DMS 273 treated with DMSO at 0.1 percent for 48 hours (cell line): ENCODE measurements at regions not wholly inside any gene's neighbourhood (a gene's known extent, or its start where the extent isn't known, plus 50 kb on each side); places are given as distances from the start of the nearest gene placed in this dataset.
"Not testable (repeated sequence)": the region's sequence is repeated elsewhere in the genome, so short reads cannot be mapped to it uniquely, and the experiment has no call there.

Experiments
- DNase-seq: peaks from one replicate; lab custom pipeline; 2025; lab: John Stamatoyannopoulos, UW

DNA sequence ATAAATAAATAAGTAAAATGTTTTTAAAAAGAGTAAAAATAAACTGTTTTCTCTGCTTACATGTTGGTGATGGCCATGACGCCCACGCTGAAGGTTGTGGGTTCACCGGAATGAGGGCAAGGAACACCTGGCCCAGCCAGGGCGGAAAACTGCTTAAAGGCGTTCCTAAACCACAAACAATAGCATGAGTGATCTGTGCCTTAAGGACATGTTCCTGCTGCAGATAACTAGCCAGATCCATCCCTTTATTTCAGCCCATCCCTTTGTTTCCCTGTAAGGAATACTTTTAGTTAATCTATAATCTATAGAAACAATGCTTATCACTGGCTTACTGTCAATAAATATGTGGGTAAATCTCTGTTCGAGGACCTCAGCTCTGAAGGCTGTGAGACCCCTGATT lies 63.3 kb upstream of the CEP78 start:
- DNase-seq = not testable (repeated sequence)

GRCh38 chr9:78171651-78172050 lies 64.2 kb upstream of the CEP78 start:
- no peak for DNase-seq

GRCh38 chr9:78169125-78169524 lies 66.8 kb upstream of the CEP78 start:
- DNase-seq = no peak

DNA sequence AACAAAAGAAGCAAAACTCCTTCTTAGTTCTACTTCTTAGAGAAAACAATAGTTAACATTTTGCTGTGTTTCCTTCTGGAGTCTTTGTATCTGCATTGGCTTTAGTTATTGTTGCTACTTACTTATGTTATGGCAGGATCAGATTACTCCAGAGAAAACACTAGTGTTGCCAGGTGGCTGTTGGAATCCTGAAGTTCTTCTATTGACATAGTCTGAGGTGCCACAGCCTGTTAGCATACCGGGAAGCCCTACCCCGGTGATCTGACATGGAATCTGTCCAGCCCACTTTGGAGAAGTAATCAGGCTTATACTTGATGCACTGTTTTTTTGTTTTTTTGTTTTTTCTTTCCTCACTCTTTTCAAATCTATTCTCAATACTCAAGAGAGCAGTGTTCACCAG lies 68.5 kb upstream of the CEP78 start:
- no peak for DNase-seq

- no peak for DNase-seq
These were observed 72.0 kb upstream of the CEP78 start for GRCh38 chr9:78163834-78164233.

- DNase-seq = no peak
These were observed 77.6 kb upstream of the CEP78 start for GRCh38 chr9:78158286-78158685.

DNA sequence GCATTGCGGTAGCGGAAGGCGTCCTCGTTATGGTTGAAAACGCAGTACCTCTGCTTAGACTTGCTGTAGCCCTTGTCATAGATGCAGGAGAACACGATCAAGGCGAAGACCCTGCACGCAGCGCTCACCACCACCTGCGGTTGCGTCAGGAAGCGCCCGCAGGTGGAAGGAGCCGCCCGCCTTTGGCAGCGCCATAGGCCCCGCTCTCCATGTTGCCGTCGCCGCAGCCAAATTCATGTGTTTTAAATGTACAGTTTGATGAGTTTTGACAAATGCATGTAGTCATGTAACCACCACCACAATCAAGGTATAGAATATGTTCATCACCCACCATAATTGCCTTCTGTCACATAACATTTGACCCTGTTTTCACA lies 84.9 kb upstream of the CEP78 start:
- DNase-seq = no peak

GRCh38 chr9:78150312-78150982 lies 85.4 kb upstream of the CEP78 start:
- DNase-seq = no peak

GRCh38 chr9:78149702-78150291 lies 86.1 kb upstream of the CEP78 start:
- no peak for DNase-seq

DNA sequence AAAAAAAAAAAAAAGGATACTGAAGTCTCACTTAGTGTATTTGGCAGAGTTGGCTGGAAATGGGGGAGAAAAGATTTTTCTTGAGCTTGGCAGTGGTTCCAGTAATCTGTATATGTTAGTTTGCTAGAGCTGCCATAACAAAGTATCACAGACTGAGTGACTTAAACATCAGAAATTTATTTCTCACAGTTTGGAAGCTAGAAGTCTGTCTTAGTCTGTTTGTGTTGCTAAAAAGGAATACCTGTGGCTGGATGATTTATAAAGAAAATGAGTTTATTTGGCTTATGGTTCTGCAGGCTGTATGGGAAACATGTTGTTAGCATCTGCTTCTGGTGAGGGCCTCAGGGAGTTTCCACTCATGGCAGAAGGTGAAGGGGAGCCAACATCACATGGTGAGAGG lies 89.6 kb upstream of the CEP78 start:
- DNase-seq = no peak

- no peak for DNase-seq
These were observed 91.1 kb upstream of the CEP78 start for GRCh38 chr9:78144663-78145377.

DNA sequence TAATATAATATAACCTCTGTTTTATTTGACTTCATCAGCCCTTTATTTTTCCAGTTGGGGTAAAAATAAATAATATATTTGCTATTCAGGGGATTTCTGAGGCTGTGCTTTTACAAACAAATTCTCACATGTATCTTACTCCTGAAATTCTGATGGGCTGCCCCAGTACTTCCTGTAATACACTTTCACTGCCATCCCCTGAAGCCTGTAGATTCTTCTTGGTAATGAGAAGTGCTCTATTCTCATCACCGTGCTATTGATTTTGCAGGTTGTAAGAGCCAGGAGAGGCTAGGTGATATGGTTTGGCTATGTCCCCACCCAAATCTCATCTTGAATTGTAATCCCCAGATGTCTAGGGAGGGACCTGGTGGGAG lies 91.9 kb upstream of the CEP78 start:
- DNase-seq = no peak

GRCh38 chr9:78143281-78144007 lies 92.4 kb upstream of the CEP78 start:
- no peak for DNase-seq

GRCh38 chr9:78142264-78142663 lies 93.6 kb upstream of the CEP78 start:
- DNase-seq = not testable (repeated sequence)

GRCh38 chr9:78133751-78134150 lies 102.1 kb upstream of the CEP78 start:
- no peak for DNase-seq

GRCh38 chr9:78132701-78133058 lies 101.1 kb upstream of the GNAQ start:
- no peak for DNase-seq

- DNase-seq = no peak
These were observed 100.5 kb upstream of the GNAQ start for GRCh38 chr9:78131969-78132700.

DNA sequence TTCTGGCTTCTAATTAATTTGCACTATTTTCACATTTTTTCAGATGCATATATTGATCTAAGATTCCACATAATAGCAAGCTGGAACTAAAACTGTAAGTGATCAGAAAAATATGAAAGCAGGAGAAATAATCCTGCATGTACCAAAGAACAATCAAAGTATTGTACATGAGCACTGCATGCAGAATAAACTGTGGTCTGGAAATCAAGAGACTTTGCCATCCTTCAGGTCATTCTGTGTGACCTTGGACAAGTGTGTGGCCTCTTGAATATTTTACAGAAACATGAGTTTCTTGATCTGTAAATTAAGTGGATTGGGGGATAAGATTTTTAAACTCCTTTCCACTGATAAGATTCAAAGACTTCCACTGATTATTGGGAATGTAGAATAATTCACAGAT lies 99.2 kb upstream of the GNAQ start:
- no peak for DNase-seq

DNA sequence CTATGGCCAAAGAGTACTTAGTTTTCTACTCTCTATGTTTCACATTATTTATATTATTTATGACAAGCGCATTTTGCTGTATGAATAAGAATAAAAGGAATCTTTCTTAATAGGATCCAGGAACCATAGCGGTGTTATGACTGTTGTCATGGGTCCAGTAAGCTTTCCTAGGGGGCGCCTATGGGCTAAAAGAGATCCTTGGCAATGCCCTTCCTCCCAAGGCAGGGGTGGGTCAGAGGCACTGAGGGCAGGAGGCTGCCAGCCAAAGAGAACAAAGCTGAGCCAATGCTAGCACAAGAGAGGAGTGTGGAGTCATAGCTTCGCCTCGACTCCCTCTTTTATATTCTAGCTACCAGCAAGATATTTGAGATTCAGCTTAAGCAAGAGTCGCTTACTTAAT lies 98.4 kb upstream of the GNAQ start:
- peak; percentile 6 for DNase-seq

- DNase-seq = no peak
These were observed 95.9 kb upstream of the GNAQ start for GRCh38 chr9:78127279-78128225.

GRCh38 chr9:78123808-78124207 lies 92.2 kb upstream of the GNAQ start:
- DNase-seq = no peak
